ENCODE measurements at regions not wholly inside any gene's neighbourhood (a gene's known extent, or its start where the extent isn't known, plus 50 kb on each side); places are given as distances from the start of the nearest gene placed in this dataset.

GRCh38 chr14:59123531-59123930, 64.9 kb upstream of the DAAM1 start:
- TF ChIP-seq CTCF (optimal IDR thresholded peaks at IDR 0.05 in 1 of 3, IDR thresholded peaks at IDR 0.05 in 1 of 3, conservative IDR thresholded peaks at IDR 0.05 in 1 of 3; ENCODE audit: extremely low read depth in 1 of 3, insufficient read depth in 2 of 3, low read length in 3 of 3) (no peak), EZH2 (IDR thresholded peaks at IDR 0.05; ENCODE audit: low read length) (no peak)
- H4K20me1 ChIP-seq (ENCODE audit: control insufficient read depth, extremely low read depth, insufficient read depth, low read length): no peaks in the 10 kb centered on the region
- no peaks in the 10 kb centered on the region for H3K9me3 ChIP-seq (ENCODE audit: control insufficient read depth, low read depth, low read length)
- H3K9ac ChIP-seq (ENCODE audit: control insufficient read depth, extremely low read depth, insufficient read depth, low read length): no peak overlapping the region
- no peaks in the 10 kb centered on the region for H3K79me2 ChIP-seq (ENCODE audit: control insufficient read depth, insufficient read depth, low read length)
- peaks cover 2% of the 10 kb centered on the region for H3K27me3 ChIP-seq (ENCODE audit: control insufficient read depth, extremely low read depth, insufficient read depth, low read length)
- H3K36me3 ChIP-seq (ENCODE audit: control insufficient read depth in 2 of 2, extremely low read depth in 1 of 2, insufficient read depth in 2 of 2, low read length in 2 of 2): no peaks in the 10 kb centered on the region
- no peak overlapping the region for H3K4me3 ChIP-seq (ENCODE audit: control insufficient read depth in 2 of 3, extremely low read depth in 1 of 3, insufficient read depth in 2 of 3, low read depth in 1 of 3, low read length in 3 of 3)
- no peak overlapping the region for H2AFZ ChIP-seq (ENCODE audit: control insufficient read depth, low read length)
- H3K4me1 ChIP-seq (ENCODE audit: control insufficient read depth, extremely low read depth, insufficient read depth, low read length): no peaks in the 10 kb centered on the region
- H3K9me1 ChIP-seq (ENCODE audit: control insufficient read depth, extremely low read depth, insufficient read depth, low read length): no peaks in the 10 kb centered on the region
- peak; percentile 17 for FAIRE-seq
- no peak overlapping the region for H3K27ac ChIP-seq (ENCODE audit: control insufficient read depth, insufficient read depth, low read length)
- no peak for DNase-seq (ENCODE audit: low read depth, low spot score)
- no peak overlapping the region for H3K4me2 ChIP-seq (ENCODE audit: control insufficient read depth, extremely low read depth, insufficient read depth, low read depth, low read length)
- dilution Hi-C loops (cut with MboI; ENCODE audit: extremely low pct_ligation_motif_present, low sequenced_read_pairs): no loop called here

- TF ChIP-seq CTCF (optimal IDR thresholded peaks at IDR 0.05 in 1 of 3, IDR thresholded peaks at IDR 0.05 in 1 of 3, conservative IDR thresholded peaks at IDR 0.05 in 1 of 3; ENCODE audit: extremely low read depth in 1 of 3, insufficient read depth in 2 of 3, low read length in 3 of 3) (peak in 1 of 3 experiments; percentile 11), EZH2 (IDR thresholded peaks at IDR 0.05; ENCODE audit: low read length) (no peak)
- H3K9ac ChIP-seq (ENCODE audit: control insufficient read depth, extremely low read depth, insufficient read depth, low read length): no peak overlapping the region
- H3K4me3 ChIP-seq (ENCODE audit: control insufficient read depth in 2 of 3, extremely low read depth in 1 of 3, insufficient read depth in 2 of 3, low read depth in 1 of 3, low read length in 3 of 3): no peak overlapping the region
- FAIRE-seq (no peak), DNase-seq (ENCODE audit: low read depth, low spot score) (no peak)
- dilution Hi-C loops (cut with MboI; ENCODE audit: extremely low pct_ligation_motif_present, low sequenced_read_pairs): no loop called here
- no peaks in the 10 kb centered on the region for H3K9me3 ChIP-seq (ENCODE audit: control insufficient read depth, low read depth, low read length)
- H3K9me1 ChIP-seq (ENCODE audit: control insufficient read depth, extremely low read depth, insufficient read depth, low read length): no peaks in the 10 kb centered on the region
- no peak overlapping the region for H3K4me2 ChIP-seq (ENCODE audit: control insufficient read depth, extremely low read depth, insufficient read depth, low read depth, low read length)
- H3K4me1 ChIP-seq (ENCODE audit: control insufficient read depth, extremely low read depth, insufficient read depth, low read length): no peaks in the 10 kb centered on the region
- H3K36me3 ChIP-seq (ENCODE audit: control insufficient read depth in 2 of 2, extremely low read depth in 1 of 2, insufficient read depth in 2 of 2, low read length in 2 of 2): no peaks in the 10 kb centered on the region
- no peaks in the 10 kb centered on the region for H3K79me2 ChIP-seq (ENCODE audit: control insufficient read depth, insufficient read depth, low read length)
- H2AFZ ChIP-seq (ENCODE audit: control insufficient read depth, low read length): no peak overlapping the region
- no peak overlapping the region for H3K27ac ChIP-seq (ENCODE audit: control insufficient read depth, insufficient read depth, low read length)
- no peaks in the 10 kb centered on the region for H4K20me1 ChIP-seq (ENCODE audit: control insufficient read depth, extremely low read depth, insufficient read depth, low read length)
- peaks cover 2% of the 10 kb centered on the region for H3K27me3 ChIP-seq (ENCODE audit: control insufficient read depth, extremely low read depth, insufficient read depth, low read length)
Observed at GRCh38 chr14:59123975-59124374, 64.5 kb upstream of the DAAM1 start.

Data from keratinocyte (primary cell).